GM23338 (cell line): ENCODE measurements at regions not wholly inside any gene's neighbourhood (a gene's known extent, or its start where the extent isn't known, plus 50 kb on each side); places are given as distances from the start of the nearest gene placed in this dataset.

ENCODE experiments used
- CTCF ChIP-seq, 2 experiments: fragments of 200-600 bp in 1 of 2; sonication (generic) in 1 of 2; conservative IDR thresholded peaks; 2 replicates each; pipeline versions ENCODE4 v1.5.1 to v1.6.1; 2016 to 2017; ENCODE audit warnings: antibody characterized with exemption in 2 of 2, low read depth in 2 of 2, mild to moderate bottlenecking in 2 of 2, moderate library complexity in 1 of 2
- EZH2 ChIP-seq: fragments of 200-600 bp; sonication (generic); IDR thresholded peaks from one replicate; pipeline ENCODE4 v1.8.0; 2017; ENCODE audit warnings: antibody characterized with exemption, mild to moderate bottlenecking, low read depth; ENCODE audit not compliant: unreplicated experiment
- POLR2AphosphoS5 ChIP-seq: IDR thresholded peaks from 2 replicates; pipeline ENCODE4 v1.6.1; 2016; ENCODE audit warnings: antibody characterized with exemption, low read depth
- ZNF462 ChIP-seq: fragments of 250-450 bp; sonication (Bioruptor Pico); IDR thresholded peaks from 2 replicates; pipeline ENCODE4 v1.5.0; 2020; ENCODE audit warnings: mild to moderate bottlenecking, moderate library complexity
- TF ChIP-seq, protein P1 (sequence below): IDR thresholded peaks from one replicate; pipeline ENCODE4 v1.6.1; 2018; ENCODE audit warnings: antibody characterized with exemption; ENCODE audit not compliant: unreplicated experiment

GRCh38 chr4:141534985-141535384 lies 101.4 kb upstream of the IL15 start:
- TF ChIP-seq CTCF (conservative IDR thresholded peaks at IDR 0.05; ENCODE audit: low read depth in 2 of 2) (no peak), EZH2 (no peak), POLR2AphosphoS5 (no peak), ZNF462 (CRISPR knock-in tag) (no peak)
- TF ChIP-seq, protein P1, sequence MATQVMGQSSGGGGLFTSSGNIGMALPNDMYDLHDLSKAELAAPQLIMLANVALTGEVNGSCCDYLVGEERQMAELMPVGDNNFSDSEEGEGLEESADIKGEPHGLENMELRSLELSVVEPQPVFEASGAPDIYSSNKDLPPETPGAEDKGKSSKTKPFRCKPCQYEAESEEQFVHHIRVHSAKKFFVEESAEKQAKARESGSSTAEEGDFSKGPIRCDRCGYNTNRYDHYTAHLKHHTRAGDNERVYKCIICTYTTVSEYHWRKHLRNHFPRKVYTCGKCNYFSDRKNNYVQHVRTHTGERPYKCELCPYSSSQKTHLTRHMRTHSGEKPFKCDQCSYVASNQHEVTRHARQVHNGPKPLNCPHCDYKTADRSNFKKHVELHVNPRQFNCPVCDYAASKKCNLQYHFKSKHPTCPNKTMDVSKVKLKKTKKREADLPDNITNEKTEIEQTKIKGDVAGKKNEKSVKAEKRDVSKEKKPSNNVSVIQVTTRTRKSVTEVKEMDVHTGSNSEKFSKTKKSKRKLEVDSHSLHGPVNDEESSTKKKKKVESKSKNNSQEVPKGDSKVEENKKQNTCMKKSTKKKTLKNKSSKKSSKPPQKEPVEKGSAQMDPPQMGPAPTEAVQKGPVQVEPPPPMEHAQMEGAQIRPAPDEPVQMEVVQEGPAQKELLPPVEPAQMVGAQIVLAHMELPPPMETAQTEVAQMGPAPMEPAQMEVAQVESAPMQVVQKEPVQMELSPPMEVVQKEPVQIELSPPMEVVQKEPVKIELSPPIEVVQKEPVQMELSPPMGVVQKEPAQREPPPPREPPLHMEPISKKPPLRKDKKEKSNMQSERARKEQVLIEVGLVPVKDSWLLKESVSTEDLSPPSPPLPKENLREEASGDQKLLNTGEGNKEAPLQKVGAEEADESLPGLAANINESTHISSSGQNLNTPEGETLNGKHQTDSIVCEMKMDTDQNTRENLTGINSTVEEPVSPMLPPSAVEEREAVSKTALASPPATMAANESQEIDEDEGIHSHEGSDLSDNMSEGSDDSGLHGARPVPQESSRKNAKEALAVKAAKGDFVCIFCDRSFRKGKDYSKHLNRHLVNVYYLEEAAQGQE: no peak
